ENCODE measurements at regions not wholly inside any gene's neighbourhood (a gene's known extent, or its start where the extent isn't known, plus 50 kb on each side); places are given as distances from the start of the nearest gene placed in this dataset.
A peak's percentile ranks its signal among the peaks of the same experiment; 100 is the strongest.

GRCh38 chr15:68512598-68512997 is 66.2 kb upstream of the CORO2B start:
- no peaks in the 10 kb centered on the region for H3K27me3 ChIP-seq (ENCODE audit: control insufficient read depth in 3 of 3, insufficient read depth in 3 of 3, low read length in 3 of 3)
- no peak overlapping the region for H3K27ac ChIP-seq (ENCODE audit: low read depth in 1 of 3, low read length in 2 of 3)
- FAIRE-seq, result no peak
- H3K4me1 ChIP-seq (ENCODE audit: control insufficient read depth in 3 of 3, insufficient read depth in 2 of 3, low read depth in 1 of 3, low read length in 2 of 3), result no peaks in the 10 kb centered on the region
- H3K9me3 ChIP-seq (ENCODE audit: control insufficient read depth in 2 of 2, insufficient read depth in 1 of 2, low read depth in 1 of 2, low read length in 1 of 2), result peaks cover 0 to 2% of the 10 kb centered on the region in 2 donors
- DNase-seq, result no peak
- H3K36me3 ChIP-seq (ENCODE audit: control insufficient read depth in 3 of 3, insufficient read depth in 2 of 3, low read depth in 1 of 3, low read length in 3 of 3), result no peaks in the 10 kb centered on the region
- no peak overlapping the region for H3K4me3 ChIP-seq (ENCODE audit: low read depth in 1 of 3, low read length in 3 of 3)
- 54 to 73% (median 66%) methylated on average over 3 of the region's 3 CpGs for WGBS, 3 donors

GRCh38 chr15:68515371-68516095 is 63.3 kb upstream of the CORO2B start:
- no peak for DNase-seq
- H3K27ac ChIP-seq (ENCODE audit: low read depth in 1 of 3, low read length in 2 of 3), result no peak overlapping the region
- WGBS, 3 donors, result 71 to 84% (median 78%) methylated on average over 6 of the region's 6 CpGs

GRCh38 chr15:68517285-68517761 is 61.5 kb upstream of the CORO2B start:
- DNase-seq, result no peak
- 81 to 90% (median 84%) methylated on average over 6 of the region's 6 CpGs for WGBS, 3 donors
- no peak for FAIRE-seq

More at GRCh38 chr15:68515371-68516095, 63.3 kb upstream of the CORO2B start:
- FAIRE-seq, result no peak
- Histone ChIP-seq H3K4me3 (ENCODE audit: low read depth in 1 of 3, low read length in 3 of 3) (no peak overlapping the region), H3K36me3 (ENCODE audit: control insufficient read depth in 3 of 3, insufficient read depth in 2 of 3, low read depth in 1 of 3, low read length in 3 of 3) (no peaks in the 10 kb centered on the region), H3K27me3 (ENCODE audit: control insufficient read depth in 3 of 3, insufficient read depth in 3 of 3, low read length in 3 of 3) (peaks cover 0 to 4% (median 0%) of the 10 kb centered on the region in 3 donors), H3K9me3 (ENCODE audit: control insufficient read depth in 2 of 2, insufficient read depth in 1 of 2, low read depth in 1 of 2, low read length in 1 of 2) (peaks cover 0 to 2% of the 10 kb centered on the region in 2 donors), H3K4me1 (ENCODE audit: control insufficient read depth in 3 of 3, insufficient read depth in 2 of 3, low read depth in 1 of 3, low read length in 2 of 3) (no peaks in the 10 kb centered on the region)

GRCh38 chr15:68518046-68518445 is 60.7 kb upstream of the CORO2B start:
- H3K4me3 ChIP-seq (ENCODE audit: low read depth in 1 of 3, low read length in 3 of 3), result no peak overlapping the region
- FAIRE-seq, result no peak
- H3K27ac ChIP-seq (ENCODE audit: low read depth in 1 of 3, low read length in 2 of 3), result no peak overlapping the region
- DNase-seq, result no peak
- H3K27me3 ChIP-seq (ENCODE audit: control insufficient read depth in 3 of 3, insufficient read depth in 3 of 3, low read length in 3 of 3), result peaks cover 0 to 4% (median 0%) of the 10 kb centered on the region in 3 donors
- H3K4me1 ChIP-seq (ENCODE audit: control insufficient read depth in 3 of 3, insufficient read depth in 2 of 3, low read depth in 1 of 3, low read length in 2 of 3), result no peaks in the 10 kb centered on the region
- no peaks in the 10 kb centered on the region for H3K9me3 ChIP-seq (ENCODE audit: control insufficient read depth in 2 of 2, insufficient read depth in 1 of 2, low read depth in 1 of 2, low read length in 1 of 2)
- no peaks in the 10 kb centered on the region for H3K36me3 ChIP-seq (ENCODE audit: control insufficient read depth in 3 of 3, insufficient read depth in 2 of 3, low read depth in 1 of 3, low read length in 3 of 3)
- 74 to 83% (median 82%) methylated on average over 6 of the region's 6 CpGs for WGBS, 3 donors

More at GRCh38 chr15:68517285-68517761, 61.5 kb upstream of the CORO2B start:
- Histone ChIP-seq H3K4me3 (ENCODE audit: low read depth in 1 of 3, low read length in 3 of 3) (no peak overlapping the region), H3K9me3 (ENCODE audit: control insufficient read depth in 2 of 2, insufficient read depth in 1 of 2, low read depth in 1 of 2, low read length in 1 of 2) (no peaks in the 10 kb centered on the region), H3K27me3 (ENCODE audit: control insufficient read depth in 3 of 3, insufficient read depth in 3 of 3, low read length in 3 of 3) (peaks cover 0 to 4% (median 0%) of the 10 kb centered on the region in 3 donors), H3K36me3 (ENCODE audit: control insufficient read depth in 3 of 3, insufficient read depth in 2 of 3, low read depth in 1 of 3, low read length in 3 of 3) (no peaks in the 10 kb centered on the region), H3K27ac (ENCODE audit: low read depth in 1 of 3, low read length in 2 of 3) (no peak overlapping the region), H3K4me1 (ENCODE audit: control insufficient read depth in 3 of 3, insufficient read depth in 2 of 3, low read depth in 1 of 3, low read length in 2 of 3) (no peaks in the 10 kb centered on the region)

- 70 to 75% (median 73%) methylated on average over 6 of the region's 6 CpGs for WGBS, 3 donors
- H3K9me3 ChIP-seq (ENCODE audit: control insufficient read depth in 2 of 2, insufficient read depth in 1 of 2, low read depth in 1 of 2, low read length in 1 of 2), result no peaks in the 10 kb centered on the region
- H3K27ac ChIP-seq (ENCODE audit: low read depth in 1 of 3, low read length in 2 of 3), result no peak overlapping the region
- DNase-seq (no peak), FAIRE-seq (no peak)
- H3K4me1 ChIP-seq (ENCODE audit: control insufficient read depth in 3 of 3, insufficient read depth in 2 of 3, low read depth in 1 of 3, low read length in 2 of 3), result no peaks in the 10 kb centered on the region
- peaks cover 0 to 4% (median 0%) of the 10 kb centered on the region in 3 donors for H3K27me3 ChIP-seq (ENCODE audit: control insufficient read depth in 3 of 3, insufficient read depth in 3 of 3, low read length in 3 of 3)
- no peaks in the 10 kb centered on the region for H3K36me3 ChIP-seq (ENCODE audit: control insufficient read depth in 3 of 3, insufficient read depth in 2 of 3, low read depth in 1 of 3, low read length in 3 of 3)
- no peak overlapping the region for H3K4me3 ChIP-seq (ENCODE audit: low read depth in 1 of 3, low read length in 3 of 3)
Observed at GRCh38 chr15:68518785-68519430, 59.9 kb upstream of the CORO2B start.

- H3K9me3 ChIP-seq (ENCODE audit: control insufficient read depth in 2 of 2, insufficient read depth in 1 of 2, low read depth in 1 of 2, low read length in 1 of 2), result no peaks in the 10 kb centered on the region
- 50 to 61% (median 51%) methylated on average over 4 of the region's 4 CpGs for WGBS, 3 donors
- FAIRE-seq (no peak), DNase-seq (no peak)
- no peak overlapping the region for H3K4me3 ChIP-seq (ENCODE audit: low read depth in 1 of 3, low read length in 3 of 3)
- no peaks in the 10 kb centered on the region for H3K27me3 ChIP-seq (ENCODE audit: control insufficient read depth in 3 of 3, insufficient read depth in 3 of 3, low read length in 3 of 3)
- peaks cover 0 to 6% (median 4%) of the 10 kb centered on the region in 3 donors for H3K4me1 ChIP-seq (ENCODE audit: control insufficient read depth in 3 of 3, insufficient read depth in 2 of 3, low read depth in 1 of 3, low read length in 2 of 3)
- H3K36me3 ChIP-seq (ENCODE audit: control insufficient read depth in 3 of 3, insufficient read depth in 2 of 3, low read depth in 1 of 3, low read length in 3 of 3), result no peaks in the 10 kb centered on the region
- peak overlapping the region in 1 of 3 donors; percentile 44 for H3K27ac ChIP-seq (ENCODE audit: low read depth in 1 of 3, low read length in 2 of 3)
Observed at GRCh38 chr15:68524753-68525584, 53.8 kb upstream of the CORO2B start.

- Histone ChIP-seq H3K4me1 (ENCODE audit: control insufficient read depth in 3 of 3, insufficient read depth in 2 of 3, low read depth in 1 of 3, low read length in 2 of 3) (peaks cover 0 to 6% (median 4%) of the 10 kb centered on the region in 3 donors), H3K4me3 (ENCODE audit: low read depth in 1 of 3, low read length in 3 of 3) (no peak overlapping the region), H3K36me3 (ENCODE audit: control insufficient read depth in 3 of 3, insufficient read depth in 2 of 3, low read depth in 1 of 3, low read length in 3 of 3) (no peaks in the 10 kb centered on the region), H3K27me3 (ENCODE audit: control insufficient read depth in 3 of 3, insufficient read depth in 3 of 3, low read length in 3 of 3) (no peaks in the 10 kb centered on the region), H3K9me3 (ENCODE audit: control insufficient read depth in 2 of 2, insufficient read depth in 1 of 2, low read depth in 1 of 2, low read length in 1 of 2) (no peaks in the 10 kb centered on the region), H3K27ac (ENCODE audit: low read depth in 1 of 3, low read length in 2 of 3) (no peak overlapping the region)
- 66 to 83% (median 72%) methylated on average over 3 of the region's 3 CpGs for WGBS, 3 donors
- FAIRE-seq (no peak), DNase-seq (no peak)
Observed at GRCh38 chr15:68525815-68526214, 53.0 kb upstream of the CORO2B start.

GRCh38 chr15:68526269-68526668 is 52.5 kb upstream of the CORO2B start:
- no peaks in the 10 kb centered on the region for H3K27me3 ChIP-seq (ENCODE audit: control insufficient read depth in 3 of 3, insufficient read depth in 3 of 3, low read length in 3 of 3)
- peaks cover 0 to 3% of the 10 kb centered on the region in 2 donors for H3K9me3 ChIP-seq (ENCODE audit: control insufficient read depth in 2 of 2, insufficient read depth in 1 of 2, low read depth in 1 of 2, low read length in 1 of 2)
- no peak for DNase-seq
- H3K27ac ChIP-seq (ENCODE audit: low read depth in 1 of 3, low read length in 2 of 3), result no peak overlapping the region
- FAIRE-seq, result no peak
- H3K4me1 ChIP-seq (ENCODE audit: control insufficient read depth in 3 of 3, insufficient read depth in 2 of 3, low read depth in 1 of 3, low read length in 2 of 3), result peaks cover 0 to 6% (median 4%) of the 10 kb centered on the region in 3 donors
- no peak overlapping the region for H3K4me3 ChIP-seq (ENCODE audit: low read depth in 1 of 3, low read length in 3 of 3)
- H3K36me3 ChIP-seq (ENCODE audit: control insufficient read depth in 3 of 3, insufficient read depth in 2 of 3, low read depth in 1 of 3, low read length in 3 of 3), result no peaks in the 10 kb centered on the region

Data from small intestine (tissue), 7 donors.